Renal pelvis (tissue), 1 donor: ENCODE measurements at regions not wholly inside any gene's neighbourhood (a gene's known extent, or its start where the extent isn't known, plus 50 kb on each side); places are given as distances from the start of the nearest gene placed in this dataset.
"Not testable (repeated sequence)": the region's sequence is repeated elsewhere in the genome, so short reads cannot be mapped to it uniquely, and the experiment has no call there.

Experiments
- DNase-seq: peaks from one replicate; pipeline ENCODE4 v3.0.0-alpha.2; 2013

GRCh38 chr5:16987776-16988175 lies 51.7 kb upstream of the MYO10 start:
- no peak for DNase-seq

GRCh38 chr5:16990817-16991520 lies 54.9 kb upstream of the MYO10 start:
- DNase-seq = not testable (repeated sequence)

GRCh38 chr5:16992006-16992405 lies 55.9 kb upstream of the MYO10 start:
- DNase-seq = no peak

- DNase-seq = no peak
Observed at GRCh38 chr5:16992444-16992843, 56.4 kb upstream of the MYO10 start.

- no peak for DNase-seq
Observed at GRCh38 chr5:16994565-16994964, 58.5 kb upstream of the MYO10 start.

GRCh38 chr5:16995372-16995771 lies 59.3 kb upstream of the MYO10 start:
- no peak for DNase-seq

- no peak for DNase-seq
Observed at GRCh38 chr5:17000291-17000939, 64.3 kb upstream of the MYO10 start.

GRCh38 chr5:17001428-17001827 lies 65.3 kb upstream of the MYO10 start:
- DNase-seq = no peak

GRCh38 chr5:17004441-17005106 lies 68.5 kb upstream of the MYO10 start:
- no peak for DNase-seq

- DNase-seq = no peak
Observed at GRCh38 chr5:17005107-17005828, 69.2 kb upstream of the MYO10 start.

- DNase-seq = no peak
Observed at GRCh38 chr5:17012289-17012688, 76.2 kb upstream of the MYO10 start.

- no peak for DNase-seq
Observed at GRCh38 chr5:17014686-17015085, 78.6 kb upstream of the MYO10 start.

- no peak for DNase-seq
Observed at GRCh38 chr5:17018871-17019270, 82.8 kb upstream of the MYO10 start.

GRCh38 chr5:17019324-17019723 lies 83.2 kb upstream of the MYO10 start:
- no peak for DNase-seq

- DNase-seq = no peak
Observed at GRCh38 chr5:17020678-17021601, 84.9 kb upstream of the MYO10 start.

- DNase-seq = no peak
Observed at GRCh38 chr5:17021602-17021932, 85.5 kb upstream of the MYO10 start.

- no peak for DNase-seq
Observed at GRCh38 chr5:17022296-17022695, 86.2 kb upstream of the MYO10 start.

- DNase-seq = no peak
Observed at GRCh38 chr5:17024686-17025180, 88.6 kb upstream of the MYO10 start.

GRCh38 chr5:17031659-17032277 lies 95.7 kb upstream of the MYO10 start:
- DNase-seq = not testable (repeated sequence)

- DNase-seq = not testable (repeated sequence)
Observed at GRCh38 chr5:17032314-17032985, 96.4 kb upstream of the MYO10 start.
